ENCODE measurements at regions not wholly inside any gene's neighbourhood (a gene's known extent, or its start where the extent isn't known, plus 50 kb on each side); places are given as distances from the start of the nearest gene placed in this dataset.

DNA sequence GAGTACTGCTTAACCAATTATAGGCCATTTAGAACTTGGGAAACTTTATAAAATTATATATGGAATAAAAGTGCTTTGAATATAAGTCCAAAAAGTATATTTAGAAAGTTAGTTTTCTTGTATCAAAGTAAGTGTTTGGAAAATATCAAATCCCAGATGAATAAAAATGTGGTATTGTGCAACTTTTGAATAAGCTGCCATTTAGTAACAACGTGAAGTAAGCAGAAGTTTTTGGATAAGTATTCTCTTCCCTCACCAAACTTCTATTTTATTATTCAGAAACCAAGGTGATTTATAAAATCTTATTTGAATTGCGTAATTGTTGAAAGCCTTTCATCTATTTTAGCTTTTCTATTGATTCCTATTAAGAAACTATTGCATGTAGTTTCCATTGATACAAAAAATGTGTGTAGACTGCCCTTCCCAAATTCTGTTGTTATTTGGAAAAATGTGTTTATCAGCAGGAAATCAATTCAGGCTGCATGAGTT, 806.2 kb downstream of the NSUN3 start:
- TF ChIP-seq CTCF (IDR thresholded peaks at IDR 0.05; ENCODE audit: low read length) (no peak), EZH2 (IDR thresholded peaks at IDR 0.05; ENCODE audit: borderline replicate concordance, low read length) (no peak)
